C4-2B (cell line): ENCODE measurements at regions not wholly inside any gene's neighbourhood (a gene's known extent, or its start where the extent isn't known, plus 50 kb on each side); places are given as distances from the start of the nearest gene placed in this dataset.

ENCODE experiments used
- H3K27ac ChIP-seq: fragments of 450-650 bp; 2 replicates; pipeline ENCODE4 v1.5.1; 2017
- ZFX ChIP-seq: fragments of 450-650 bp; IDR thresholded peaks from 2 replicates; pipeline ENCODE4 v1.6.1; 2017
- TF ChIP-seq, protein P1 (sequence below): fragments of 450-650 bp; conservative IDR thresholded peaks from 2 replicates; pipeline ENCODE4 v1.5.1; 2017; ENCODE audit warnings: mild to moderate bottlenecking

DNA sequence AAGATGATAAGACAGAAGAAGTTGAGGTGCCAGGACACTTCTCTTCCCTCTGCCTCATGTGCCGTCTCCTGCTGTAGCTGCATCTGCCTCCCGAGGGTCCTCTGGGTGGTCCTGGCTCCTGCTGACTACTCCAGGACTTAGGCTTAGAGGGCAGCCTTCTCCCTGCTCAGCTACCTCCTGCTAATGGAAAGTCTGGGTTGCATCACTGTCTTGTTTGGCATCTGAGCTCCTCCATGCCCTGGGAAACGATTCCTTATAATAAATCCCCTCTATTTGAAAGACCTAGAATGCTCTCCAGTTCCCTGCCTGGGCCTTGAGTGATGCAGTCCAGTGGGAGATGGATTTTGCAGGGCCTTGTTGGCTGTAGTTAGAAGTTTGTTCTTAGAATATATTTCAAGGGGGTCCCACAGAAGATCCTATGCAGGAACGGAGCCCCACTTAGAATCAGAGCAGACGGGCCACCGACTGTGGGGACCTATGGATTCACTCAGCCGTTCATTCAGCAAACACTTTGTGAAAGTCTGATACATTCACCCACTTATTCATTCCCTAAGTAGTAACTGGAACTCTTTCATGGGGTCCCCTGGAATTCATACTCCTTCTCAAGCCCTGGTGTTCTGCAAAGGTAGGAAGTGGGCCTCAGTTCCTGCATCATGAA is 269.8 kb upstream of the HDAC4 start:
- H3K27ac ChIP-seq: no peak overlapping the region
- TF ChIP-seq, protein P1, sequence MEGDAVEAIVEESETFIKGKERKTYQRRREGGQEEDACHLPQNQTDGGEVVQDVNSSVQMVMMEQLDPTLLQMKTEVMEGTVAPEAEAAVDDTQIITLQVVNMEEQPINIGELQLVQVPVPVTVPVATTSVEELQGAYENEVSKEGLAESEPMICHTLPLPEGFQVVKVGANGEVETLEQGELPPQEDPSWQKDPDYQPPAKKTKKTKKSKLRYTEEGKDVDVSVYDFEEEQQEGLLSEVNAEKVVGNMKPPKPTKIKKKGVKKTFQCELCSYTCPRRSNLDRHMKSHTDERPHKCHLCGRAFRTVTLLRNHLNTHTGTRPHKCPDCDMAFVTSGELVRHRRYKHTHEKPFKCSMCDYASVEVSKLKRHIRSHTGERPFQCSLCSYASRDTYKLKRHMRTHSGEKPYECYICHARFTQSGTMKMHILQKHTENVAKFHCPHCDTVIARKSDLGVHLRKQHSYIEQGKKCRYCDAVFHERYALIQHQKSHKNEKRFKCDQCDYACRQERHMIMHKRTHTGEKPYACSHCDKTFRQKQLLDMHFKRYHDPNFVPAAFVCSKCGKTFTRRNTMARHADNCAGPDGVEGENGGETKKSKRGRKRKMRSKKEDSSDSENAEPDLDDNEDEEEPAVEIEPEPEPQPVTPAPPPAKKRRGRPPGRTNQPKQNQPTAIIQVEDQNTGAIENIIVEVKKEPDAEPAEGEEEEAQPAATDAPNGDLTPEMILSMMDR: no peak
- TF ChIP-seq ZFX: no peak

- no peak overlapping the region for H3K27ac ChIP-seq
- no peak for TF ChIP-seq ZFX
Observed at GRCh38 chr2:239669899-239670460, 269.2 kb upstream of the HDAC4 start.

DNA sequence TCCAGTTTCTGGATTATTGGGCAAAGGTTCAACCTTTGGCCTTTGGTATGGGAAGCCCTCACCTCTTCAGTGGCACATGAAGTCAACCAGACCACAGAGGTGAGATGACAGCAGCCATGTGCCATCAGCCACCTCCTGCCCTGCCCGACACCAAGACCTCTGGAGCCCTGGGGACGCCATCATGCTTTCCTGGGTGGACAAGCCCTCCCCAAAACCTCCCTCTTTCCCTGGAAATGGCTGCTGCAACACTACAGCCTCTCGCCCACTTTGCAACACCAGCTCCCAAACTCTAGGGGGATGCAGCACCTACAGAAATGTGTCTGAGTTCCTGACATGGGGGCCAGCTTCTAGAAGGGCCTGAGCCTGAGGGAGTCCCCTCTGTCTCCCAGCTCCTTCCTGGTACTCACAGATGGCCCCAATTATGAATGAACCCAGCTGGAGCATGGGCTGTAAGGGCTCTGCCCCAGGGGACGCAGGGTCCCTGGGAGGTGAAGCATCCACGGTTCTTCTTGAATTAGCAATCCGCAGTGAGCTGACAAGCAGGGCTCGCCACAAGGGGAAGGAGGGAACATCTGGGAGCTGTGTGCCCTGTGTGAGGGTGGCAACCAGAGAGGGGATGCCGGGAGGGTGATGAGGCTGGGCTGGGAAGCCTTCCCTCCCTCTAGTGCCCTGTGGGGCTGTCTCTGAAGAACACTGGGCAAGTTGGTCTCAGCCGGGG is 268.5 kb upstream of the HDAC4 start:
- H3K27ac ChIP-seq: no peak overlapping the region
- TF ChIP-seq, protein P1: no peak
- no peak for TF ChIP-seq ZFX

DNA sequence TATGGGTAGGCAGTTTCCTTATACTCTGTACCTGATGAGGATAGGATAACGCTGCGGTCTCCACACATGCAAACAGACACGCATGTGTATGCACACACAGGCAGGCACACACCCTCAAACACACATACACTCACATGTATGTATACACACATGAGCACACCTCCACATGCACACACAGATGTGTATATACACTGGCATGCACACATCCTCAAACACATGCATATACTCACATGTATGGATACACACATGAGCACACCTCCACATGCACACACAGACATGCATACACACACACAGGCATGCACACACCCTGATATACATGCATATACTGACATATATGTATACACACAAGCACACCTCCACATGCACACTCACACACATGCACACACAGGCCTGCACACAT is 267.8 kb upstream of the HDAC4 start:
- H3K27ac ChIP-seq: no peak overlapping the region
- no peak for TF ChIP-seq ZFX
- TF ChIP-seq, protein P1: no peak

DNA sequence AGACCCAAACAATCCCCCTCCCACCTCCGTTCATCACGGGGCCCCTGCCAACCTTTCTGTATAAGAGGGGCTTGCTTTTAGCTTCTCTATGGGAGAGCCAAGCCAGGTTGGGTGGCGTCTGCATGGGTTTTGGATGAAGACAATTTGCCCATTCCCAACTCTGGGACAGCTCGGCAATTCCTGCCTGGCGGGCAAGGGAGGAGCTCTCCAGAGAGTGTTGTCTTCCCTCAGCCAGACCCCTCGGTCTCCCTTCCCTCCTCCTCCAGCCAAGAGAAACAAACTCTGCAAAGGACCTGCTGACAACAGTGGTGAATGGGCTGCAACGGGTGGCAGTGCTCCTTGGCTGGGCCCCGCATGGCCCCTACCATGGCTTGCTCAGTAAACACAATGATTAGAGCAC is 267.2 kb upstream of the HDAC4 start:
- H3K27ac ChIP-seq: no peak overlapping the region
- TF ChIP-seq, protein P1: no peak
- no peak for TF ChIP-seq ZFX

GRCh38 chr2:239667431-239667985 is 266.7 kb upstream of the HDAC4 start:
- no peak overlapping the region for H3K27ac ChIP-seq
- TF ChIP-seq, protein P1: no peak
- TF ChIP-seq ZFX: no peak

GRCh38 chr2:239666855-239667376 is 266.1 kb upstream of the HDAC4 start:
- H3K27ac ChIP-seq: no peak overlapping the region
- TF ChIP-seq, protein P1: no peak
- TF ChIP-seq ZFX: no peak
